DOHH2 (cell line): ENCODE measurements at regions not wholly inside any gene's neighbourhood (a gene's known extent, or its start where the extent isn't known, plus 50 kb on each side); places are given as distances from the start of the nearest gene placed in this dataset.

ENCODE experiments used
- H3F3A ChIP-seq: fragments of 200-600 bp; sonication (generic), shearing (Covaris generic); 2 replicates; pipeline ENCODE4 v1.6.0; 2016; ENCODE audit warnings: antibody characterized with exemption, mild to moderate bottlenecking; ENCODE audit not compliant: control insufficient read depth, insufficient read depth
- H3K27ac ChIP-seq: fragments of 200-600 bp; sonication (generic); 2 replicates; pipeline ENCODE4 v1.5.1; 2014; ENCODE audit warnings: low read depth, mild to moderate bottlenecking, low read length, moderate library complexity
- H3K27me3 ChIP-seq: fragments of 200-600 bp; sonication (generic); 2 replicates; pipeline ENCODE4 v1.6.1; 2014; ENCODE audit warnings: mild to moderate bottlenecking, low read length, mixed read lengths; ENCODE audit not compliant: control insufficient read depth
- H3K36me3 ChIP-seq: fragments of 200-600 bp; sonication (generic); 2 replicates; pipeline ENCODE4 v1.6.1; 2014; ENCODE audit warnings: mild to moderate bottlenecking, low read length, moderate library complexity, mixed read lengths; ENCODE audit not compliant: control insufficient read depth
- H3K4me1 ChIP-seq: fragments of 200-600 bp; sonication (generic); 2 replicates; pipeline ENCODE4 v1.6.1; 2014; ENCODE audit warnings: mild to moderate bottlenecking, low read length, mixed read lengths; ENCODE audit not compliant: control insufficient read depth
- H3K4me2 ChIP-seq: fragments of 200-600 bp; sonication (generic); 2 replicates; pipeline ENCODE4 v1.6.0; 2014; ENCODE audit warnings: mild to moderate bottlenecking, low read length, moderate library complexity
- H3K4me3 ChIP-seq: fragments of 200-600 bp; sonication (generic); 2 replicates; pipeline ENCODE4 v1.5.1; 2014; ENCODE audit warnings: mild to moderate bottlenecking, low read length, mixed read lengths
- H3K79me2 ChIP-seq: fragments of 200-600 bp; sonication (generic); 2 replicates; pipeline ENCODE4 v1.6.1; 2014; ENCODE audit warnings: mild to moderate bottlenecking, low read length, mixed read lengths; ENCODE audit not compliant: control insufficient read depth
- H3K9me2 ChIP-seq: fragments of 200-600 bp; sonication (generic); replicated peaks from 2 replicates; pipeline ENCODE4 v1.6.1; 2014; ENCODE audit warnings: mild to moderate bottlenecking, low read length, mixed read lengths; ENCODE audit not compliant: control insufficient read depth
- H3K9me3 ChIP-seq: fragments of 200-600 bp; sonication (generic); 2 replicates; pipeline ENCODE4 v1.6.1; 2014; ENCODE audit warnings: antibody characterized with exemption, low read length, mixed read lengths; ENCODE audit not compliant: control insufficient read depth, insufficient read depth
- H4K20me1 ChIP-seq: fragments of 200-600 bp; sonication (generic); 2 replicates; pipeline ENCODE4 v1.6.0; 2014; ENCODE audit warnings: low read depth, mild to moderate bottlenecking, antibody characterized with exemption, low read length, moderate library complexity; ENCODE audit not compliant: control insufficient read depth, insufficient read depth
- CTCF ChIP-seq: fragments of 200-600 bp; sonication (generic); IDR thresholded peaks from one replicate; pipeline ENCODE4 v1.5.1; 2014; ENCODE audit warnings: antibody characterized with exemption, mild to moderate bottlenecking, low read depth, low read length; ENCODE audit not compliant: poor library complexity, severe bottlenecking
- EZH2phosphoT487 ChIP-seq: fragments of 200-600 bp; sonication (generic); IDR thresholded peaks from 2 replicates; pipeline ENCODE4 v1.6.1; 2017; ENCODE audit warnings: borderline replicate concordance, mild to moderate bottlenecking, antibody characterized with exemption, low read length, moderate library complexity, mixed read lengths

- no peaks in the 10 kb centered on the region for H3K9me3 ChIP-seq
- TF ChIP-seq EZH2phosphoT487 (no peak), CTCF (no peak)
- no peak overlapping the region for H3K27ac ChIP-seq
- no peaks in the 10 kb centered on the region for H3K9me2 ChIP-seq
- no peaks in the 10 kb centered on the region for H3K27me3 ChIP-seq
- H3K4me2 ChIP-seq: no peak overlapping the region
- no peaks in the 10 kb centered on the region for H3K36me3 ChIP-seq
- no peaks in the 10 kb centered on the region for H3K79me2 ChIP-seq
- H3K4me3 ChIP-seq: no peak overlapping the region
- no peaks in the 10 kb centered on the region for H3F3A ChIP-seq
- no peaks in the 10 kb centered on the region for H4K20me1 ChIP-seq
- no peaks in the 10 kb centered on the region for H3K4me1 ChIP-seq
These were observed 106.2 kb downstream of the RASSF10 start for GRCh38 chr11:13115380-13115675.

GRCh38 chr11:13116491-13116890, 107.4 kb downstream of the RASSF10 start:
- H3K4me2 ChIP-seq: no peak overlapping the region
- H3K9me2 ChIP-seq: no peaks in the 10 kb centered on the region
- H3K79me2 ChIP-seq: no peaks in the 10 kb centered on the region
- no peaks in the 10 kb centered on the region for H3F3A ChIP-seq
- no peaks in the 10 kb centered on the region for H4K20me1 ChIP-seq
- H3K27ac ChIP-seq: no peak overlapping the region
- no peak for TF ChIP-seq CTCF
- no peak for TF ChIP-seq EZH2phosphoT487
- H3K27me3 ChIP-seq: no peaks in the 10 kb centered on the region
- no peaks in the 10 kb centered on the region for H3K36me3 ChIP-seq
- H3K9me3 ChIP-seq: no peaks in the 10 kb centered on the region
- no peaks in the 10 kb centered on the region for H3K4me1 ChIP-seq
- no peak overlapping the region for H3K4me3 ChIP-seq

GRCh38 chr11:13117344-13117743, 108.2 kb downstream of the RASSF10 start:
- Histone ChIP-seq H3K9me3 (no peaks in the 10 kb centered on the region), H4K20me1 (no peaks in the 10 kb centered on the region), H3K27me3 (no peaks in the 10 kb centered on the region), H3K79me2 (no peaks in the 10 kb centered on the region), H3K36me3 (no peaks in the 10 kb centered on the region), H3K27ac (no peak overlapping the region), H3K9me2 (no peaks in the 10 kb centered on the region), H3K4me2 (no peak overlapping the region), H3K4me3 (no peak overlapping the region), H3K4me1 (no peaks in the 10 kb centered on the region), H3F3A (no peaks in the 10 kb centered on the region)
- TF ChIP-seq CTCF (no peak), EZH2phosphoT487 (no peak)

DNA sequence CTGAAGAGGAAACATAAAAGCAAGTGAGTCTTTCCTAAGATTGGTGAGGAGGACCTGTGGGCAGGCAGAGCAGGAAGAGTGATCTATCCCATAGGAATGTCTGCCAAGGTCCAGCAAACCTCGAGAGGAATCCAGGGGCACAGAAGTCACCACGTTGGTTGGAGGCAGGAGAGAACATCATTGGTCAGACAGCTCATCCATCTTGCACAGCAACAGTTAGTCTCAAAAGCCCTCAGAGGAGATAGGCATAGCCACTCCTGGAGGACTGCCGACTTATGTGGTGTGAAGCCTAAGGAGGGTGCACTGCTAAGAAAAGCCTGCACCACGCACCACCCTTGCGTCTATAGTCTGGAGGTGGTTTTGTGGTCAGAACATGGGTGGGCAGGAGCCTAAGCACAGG, 109.1 kb downstream of the RASSF10 start:
- no peak overlapping the region for H3K4me3 ChIP-seq
- H3K79me2 ChIP-seq: no peaks in the 10 kb centered on the region
- H3K36me3 ChIP-seq: no peaks in the 10 kb centered on the region
- TF ChIP-seq CTCF: no peak
- no peak for TF ChIP-seq EZH2phosphoT487
- no peaks in the 10 kb centered on the region for H3K4me1 ChIP-seq
- H3K27me3 ChIP-seq: no peaks in the 10 kb centered on the region
- H3K27ac ChIP-seq: no peak overlapping the region
- H3K9me2 ChIP-seq: no peaks in the 10 kb centered on the region
- no peaks in the 10 kb centered on the region for H3K9me3 ChIP-seq
- no peaks in the 10 kb centered on the region for H4K20me1 ChIP-seq
- H3F3A ChIP-seq: no peaks in the 10 kb centered on the region
- no peak overlapping the region for H3K4me2 ChIP-seq
